ENCODE measurements at regions not wholly inside any gene's neighbourhood (a gene's known extent, or its start where the extent isn't known, plus 50 kb on each side); places are given as distances from the start of the nearest gene placed in this dataset.

DNA sequence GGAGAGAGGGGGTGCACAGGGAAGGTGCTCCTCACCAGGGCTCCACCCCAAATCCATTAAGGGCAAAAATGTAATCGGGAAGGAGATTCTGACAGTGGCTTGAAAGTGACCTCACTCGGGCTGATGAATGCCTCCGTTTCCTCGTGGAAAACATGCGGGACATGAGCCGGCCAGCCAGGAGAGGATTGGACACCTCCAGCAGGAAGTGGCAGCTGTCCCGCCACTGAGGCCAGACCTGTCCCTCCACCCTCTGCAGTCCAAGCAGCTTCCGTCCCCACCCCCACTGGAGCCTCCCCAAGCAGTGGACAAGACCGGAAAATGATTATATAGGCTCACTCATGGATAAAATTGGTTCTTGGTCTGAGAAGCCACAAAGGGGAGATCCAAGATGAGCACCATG, 82.1 kb upstream of the CCL1 start:
- CTCF ChIA-PET: interaction anchor here (1.6 kb wide), 1 partner anchor 9 kb away, joined by 5 read pairs; no protein-coding TSS in a partner anchor
- no peak for TF ChIP-seq ARNT (IDR thresholded peaks at IDR 0.05)
- no peak for TF ChIP-seq LEF1 (IDR thresholded peaks at IDR 0.05; ENCODE audit: borderline replicate concordance)
- no peak for TF ChIP-seq TARDBP (IDR thresholded peaks at IDR 0.05)
- no peak for TF ChIP-seq BHLHE40 (IDR thresholded peaks at IDR 0.05; ENCODE audit: borderline replicate concordance)
- TF ChIP-seq FOXA1 (IDR thresholded peaks at IDR 0.05): no peak
- TF ChIP-seq HDGF (IDR thresholded peaks at IDR 0.05; ENCODE audit: borderline replicate concordance): no peak
- no peak for TF ChIP-seq SP1 (IDR thresholded peaks at IDR 0.05)
- no peak for TF ChIP-seq SUZ12 (IDR thresholded peaks at IDR 0.05)
- no peak for TF ChIP-seq ELF4 (IDR thresholded peaks at IDR 0.05)
- no peak for TF ChIP-seq NFRKB (IDR thresholded peaks at IDR 0.05)
- TF ChIP-seq L3MBTL2 (conservative IDR thresholded peaks at IDR 0.05): no peak
- TF ChIP-seq CTBP1 (IDR thresholded peaks at IDR 0.05; ENCODE audit: borderline replicate concordance): no peak
- TF ChIP-seq, protein P1, sequence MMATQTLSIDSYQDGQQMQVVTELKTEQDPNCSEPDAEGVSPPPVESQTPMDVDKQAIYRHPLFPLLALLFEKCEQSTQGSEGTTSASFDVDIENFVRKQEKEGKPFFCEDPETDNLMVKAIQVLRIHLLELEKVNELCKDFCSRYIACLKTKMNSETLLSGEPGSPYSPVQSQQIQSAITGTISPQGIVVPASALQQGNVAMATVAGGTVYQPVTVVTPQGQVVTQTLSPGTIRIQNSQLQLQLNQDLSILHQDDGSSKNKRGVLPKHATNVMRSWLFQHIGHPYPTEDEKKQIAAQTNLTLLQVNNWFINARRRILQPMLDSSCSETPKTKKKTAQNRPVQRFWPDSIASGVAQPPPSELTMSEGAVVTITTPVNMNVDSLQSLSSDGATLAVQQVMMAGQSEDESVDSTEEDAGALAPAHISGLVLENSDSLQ (IDR thresholded peaks at IDR 0.05): no peak
- TF ChIP-seq FOXM1 (IDR thresholded peaks at IDR 0.05; ENCODE audit: borderline replicate concordance): no peak
- TF ChIP-seq FOXK2 (IDR thresholded peaks at IDR 0.05): no peak
- no peak for TF ChIP-seq ZNF384 (IDR thresholded peaks at IDR 0.05)
- POLR2A ChIA-PET: no interaction called here
- no peak for DNase-seq (ENCODE audit: extremely low spot score)

DNA sequence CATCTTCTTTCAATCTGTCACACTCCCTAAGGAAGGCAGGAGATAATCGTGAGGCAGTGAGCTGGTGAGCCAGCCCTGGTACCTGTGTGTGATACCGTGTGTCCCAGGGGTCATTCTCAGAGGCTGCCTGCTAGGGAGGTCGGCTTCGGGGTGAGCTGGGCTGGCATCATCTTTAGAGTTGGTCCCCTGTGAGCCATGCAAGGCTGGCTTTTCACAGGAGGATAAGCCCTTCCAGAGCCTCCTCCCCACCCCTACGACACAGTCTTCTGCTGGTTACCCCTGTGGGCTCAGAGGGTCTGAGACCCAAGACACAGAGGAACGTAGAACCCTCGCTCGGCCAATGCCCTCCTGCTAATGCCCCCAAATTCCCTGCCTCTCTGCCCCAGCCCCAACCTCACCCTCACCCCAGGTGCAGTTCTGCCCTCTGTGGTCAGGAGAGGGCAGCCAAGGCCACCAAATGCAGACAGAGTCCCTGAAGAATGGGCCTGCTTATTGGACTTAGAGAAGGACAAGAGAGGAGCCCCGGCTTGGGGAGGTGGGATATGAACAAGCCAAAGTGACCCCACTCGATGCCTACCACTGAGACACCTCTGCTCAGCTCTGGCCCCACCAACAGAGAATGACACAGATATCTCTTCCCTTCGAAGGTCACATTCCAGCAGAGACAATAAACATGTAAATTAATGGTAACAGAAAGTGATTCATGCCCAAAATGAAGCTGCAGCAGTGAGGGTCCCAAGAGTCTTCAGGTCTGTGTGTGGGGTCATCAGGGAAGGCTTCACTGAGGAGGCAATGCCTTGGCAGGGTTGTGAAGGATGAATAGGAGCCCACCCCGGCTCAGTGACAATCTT, 80.8 kb upstream of the CCL1 start:
- TF ChIP-seq SP1 (IDR thresholded peaks at IDR 0.05): no peak
- DNase-seq (ENCODE audit: extremely low spot score): no peak
- CTCF ChIA-PET: interaction anchor here (1.1 to 1.6 kb wide), 2 partner anchors 11 to 24 kb away, joined by 4 to 5 read pairs; no protein-coding TSS in a partner anchor
- POLR2A ChIA-PET: no interaction called here

DNA sequence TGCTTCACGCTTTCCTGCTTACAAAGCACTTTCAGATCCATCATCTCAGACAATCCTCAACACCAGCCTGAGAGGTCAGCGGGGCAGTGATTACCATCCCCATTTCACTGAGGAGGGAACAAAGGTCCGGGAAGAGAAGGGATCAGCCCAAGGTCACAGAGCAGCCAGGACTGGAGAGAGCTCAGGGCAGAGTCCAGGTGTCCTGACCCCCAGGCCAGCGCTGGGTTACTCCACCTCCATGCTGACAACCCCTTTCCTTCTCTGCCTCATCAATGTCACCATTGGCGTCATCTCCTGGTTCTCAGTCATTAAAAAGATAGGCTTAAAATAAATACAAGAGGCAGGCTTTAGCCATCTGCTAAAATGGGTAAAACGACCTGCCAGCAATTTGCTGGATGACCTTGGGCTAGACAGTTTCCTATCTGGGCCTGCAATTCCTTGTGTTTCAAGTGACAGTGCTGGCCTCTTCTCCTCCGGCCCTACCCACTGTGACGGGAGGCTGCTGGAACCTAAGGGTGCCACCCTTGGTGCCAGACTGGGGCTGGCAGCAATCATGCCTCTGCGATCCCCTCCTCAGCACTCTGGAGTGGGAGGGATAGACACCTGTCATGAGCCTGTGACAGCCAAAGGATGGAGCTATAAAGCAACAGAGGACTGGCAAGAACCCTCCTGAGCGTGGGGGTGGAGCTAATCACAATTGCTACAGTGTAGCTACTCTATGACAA, 79.5 kb upstream of the CCL1 start:
- ChIA-PET POLR2A (no interaction called here), CTCF (interaction anchor here (1.1 kb wide), 1 partner anchor 22 kb away, joined by 4 read pairs; no protein-coding TSS in a partner anchor)
- no peak for DNase-seq (ENCODE audit: extremely low spot score)
- no peak for TF ChIP-seq LEF1 (IDR thresholded peaks at IDR 0.05; ENCODE audit: borderline replicate concordance)
- TF ChIP-seq HDGF (IDR thresholded peaks at IDR 0.05; ENCODE audit: borderline replicate concordance): no peak
- no peak for TF ChIP-seq CTBP1 (IDR thresholded peaks at IDR 0.05; ENCODE audit: borderline replicate concordance)
- TF ChIP-seq NFRKB (IDR thresholded peaks at IDR 0.05): no peak
- TF ChIP-seq ARNT (IDR thresholded peaks at IDR 0.05): no peak
- no peak for TF ChIP-seq ELF4 (IDR thresholded peaks at IDR 0.05)
- TF ChIP-seq FOXK2 (IDR thresholded peaks at IDR 0.05): no peak
- no peak for TF ChIP-seq BHLHE40 (IDR thresholded peaks at IDR 0.05; ENCODE audit: borderline replicate concordance)
- TF ChIP-seq L3MBTL2 (conservative IDR thresholded peaks at IDR 0.05): no peak
- TF ChIP-seq TARDBP (IDR thresholded peaks at IDR 0.05): no peak
- TF ChIP-seq SP1 (IDR thresholded peaks at IDR 0.05): no peak
- no peak for TF ChIP-seq FOXM1 (IDR thresholded peaks at IDR 0.05; ENCODE audit: borderline replicate concordance)
- TF ChIP-seq FOXA1 (IDR thresholded peaks at IDR 0.05): no peak
- no peak for TF ChIP-seq SUZ12 (IDR thresholded peaks at IDR 0.05)
- TF ChIP-seq, protein P1 (IDR thresholded peaks at IDR 0.05): no peak
- TF ChIP-seq ZNF384 (IDR thresholded peaks at IDR 0.05): no peak

DNA sequence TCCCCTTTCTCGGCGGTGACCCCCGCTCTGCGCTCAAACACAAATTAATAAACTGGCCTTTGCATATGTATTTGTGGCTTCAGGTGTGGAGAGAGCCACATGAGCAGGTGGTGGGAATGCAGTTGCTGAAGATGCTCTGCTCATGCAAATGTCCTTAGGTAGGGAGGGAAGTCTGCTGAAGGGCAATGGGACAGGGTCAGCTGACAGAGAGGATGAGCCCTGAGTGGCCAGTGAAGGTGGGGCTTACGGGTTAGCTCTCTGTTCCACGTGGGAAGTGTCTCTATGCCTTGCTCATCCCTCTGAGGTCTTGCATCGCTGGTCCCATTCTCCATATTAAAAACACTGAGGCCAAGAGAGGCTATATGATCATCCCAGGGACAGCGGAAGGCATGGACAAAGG, 74.2 kb upstream of the CCL1 start:
- ChIA-PET POLR2A (no interaction called here), CTCF (no interaction called here)
- TF ChIP-seq NFRKB (IDR thresholded peaks at IDR 0.05) (no peak), FOXK2 (IDR thresholded peaks at IDR 0.05) (no peak), SUZ12 (IDR thresholded peaks at IDR 0.05) (no peak), CTBP1 (IDR thresholded peaks at IDR 0.05; ENCODE audit: borderline replicate concordance) (no peak), HDGF (IDR thresholded peaks at IDR 0.05; ENCODE audit: borderline replicate concordance) (no peak), ELF4 (IDR thresholded peaks at IDR 0.05) (no peak), SP1 (IDR thresholded peaks at IDR 0.05) (no peak), L3MBTL2 (conservative IDR thresholded peaks at IDR 0.05) (no peak), ARNT (IDR thresholded peaks at IDR 0.05) (no peak)
- TF ChIP-seq, protein P1 (IDR thresholded peaks at IDR 0.05): no peak
- no peak for DNase-seq (ENCODE audit: extremely low spot score)

DNA sequence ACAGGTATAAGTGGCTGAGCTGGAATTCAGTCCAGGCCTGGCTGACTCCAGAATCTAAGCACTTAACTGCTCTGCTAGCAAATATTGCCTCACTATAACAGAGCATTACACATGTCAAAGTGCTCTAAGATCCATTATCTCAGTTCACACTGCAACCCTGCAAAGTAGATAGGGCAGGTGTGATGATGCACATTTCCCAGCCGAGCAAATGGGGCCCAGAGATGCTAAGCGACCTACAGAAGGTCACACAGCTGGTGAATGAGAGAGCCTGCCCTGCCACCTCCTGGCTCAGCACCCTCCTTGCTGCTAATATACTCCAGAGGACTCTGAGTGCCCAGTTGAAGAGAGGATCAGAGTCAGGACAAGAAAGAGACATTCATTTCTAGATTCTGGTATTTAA, 73.6 kb upstream of the CCL1 start:
- ChIA-PET CTCF (interaction anchor here (0.6 kb wide), 1 partner anchor 17 kb away, joined by 4 read pairs; no protein-coding TSS in a partner anchor), POLR2A (interaction anchor here (0.8 kb wide), 1 partner anchor 77 kb away, joined by 3 read pairs; no protein-coding TSS in a partner anchor)
- no peak for TF ChIP-seq CTBP1 (IDR thresholded peaks at IDR 0.05; ENCODE audit: borderline replicate concordance)
- TF ChIP-seq BHLHE40 (IDR thresholded peaks at IDR 0.05; ENCODE audit: borderline replicate concordance): no peak
- TF ChIP-seq L3MBTL2 (conservative IDR thresholded peaks at IDR 0.05): no peak
- TF ChIP-seq SUZ12 (IDR thresholded peaks at IDR 0.05): no peak
- TF ChIP-seq TARDBP (IDR thresholded peaks at IDR 0.05): no peak
- TF ChIP-seq FOXM1 (IDR thresholded peaks at IDR 0.05; ENCODE audit: borderline replicate concordance): no peak
- no peak for TF ChIP-seq LEF1 (IDR thresholded peaks at IDR 0.05; ENCODE audit: borderline replicate concordance)
- no peak for TF ChIP-seq FOXK2 (IDR thresholded peaks at IDR 0.05)
- TF ChIP-seq ELF4 (IDR thresholded peaks at IDR 0.05): no peak
- no peak for DNase-seq (ENCODE audit: extremely low spot score)

All from HEK293T (cell line).